Coronary artery (tissue), 2 donors: ENCODE measurements at regions not wholly inside any gene's neighbourhood (a gene's known extent, or its start where the extent isn't known, plus 50 kb on each side); places are given as distances from the start of the nearest gene placed in this dataset.
"Not testable (repeated sequence)": the region's sequence is repeated elsewhere in the genome, so short reads cannot be mapped to it uniquely, and the experiment has no call there.

ENCODE experiments used
- DNase-seq: peaks from one replicate; pipeline ENCODE4 v3.0.0-alpha.2; 2017; ENCODE audit warnings: low spot score
- H3K27ac ChIP-seq, 2 donors: fragments of 200-600 bp; sonication (generic); one replicate each; pipeline ENCODE4 v1.5.1; 2016 to 2019
- H3K4me3 ChIP-seq: fragments of 200-600 bp; sonication (generic); 2 replicates; pipeline ENCODE4 v1.5.1; 2016; ENCODE audit warnings: mild to moderate bottlenecking, moderate library complexity
- TF ChIP-seq, protein P1 (sequence below): fragments of 200-600 bp; sonication (generic); IDR thresholded peaks from one replicate; pipeline ENCODE4 v1.5.1; 2019; ENCODE audit warnings: antibody characterized with exemption

DNA sequence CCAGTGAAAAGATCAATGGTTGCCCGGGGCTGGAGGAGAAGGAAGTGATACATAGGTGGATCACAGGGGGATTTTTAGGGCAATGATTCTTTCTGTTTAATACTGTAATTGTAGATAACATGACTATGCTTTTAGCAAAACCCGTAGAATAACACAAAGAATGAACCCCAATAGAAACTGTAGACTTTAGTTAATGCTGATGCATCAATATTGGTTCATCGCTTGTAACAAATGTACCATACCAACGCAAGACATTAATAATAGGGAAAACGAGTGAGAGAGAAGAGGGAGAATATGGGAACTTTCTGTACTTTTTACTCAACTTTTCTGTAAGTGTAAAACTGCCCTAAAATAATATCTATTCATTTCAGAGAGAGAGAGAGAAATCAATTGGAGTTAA is 383.3 kb upstream of the ATP11B start:
- Histone ChIP-seq H3K4me3 (no peak overlapping the region), H3K27ac (no peak overlapping the region)
- no peak for DNase-seq
- TF ChIP-seq, protein P1, sequence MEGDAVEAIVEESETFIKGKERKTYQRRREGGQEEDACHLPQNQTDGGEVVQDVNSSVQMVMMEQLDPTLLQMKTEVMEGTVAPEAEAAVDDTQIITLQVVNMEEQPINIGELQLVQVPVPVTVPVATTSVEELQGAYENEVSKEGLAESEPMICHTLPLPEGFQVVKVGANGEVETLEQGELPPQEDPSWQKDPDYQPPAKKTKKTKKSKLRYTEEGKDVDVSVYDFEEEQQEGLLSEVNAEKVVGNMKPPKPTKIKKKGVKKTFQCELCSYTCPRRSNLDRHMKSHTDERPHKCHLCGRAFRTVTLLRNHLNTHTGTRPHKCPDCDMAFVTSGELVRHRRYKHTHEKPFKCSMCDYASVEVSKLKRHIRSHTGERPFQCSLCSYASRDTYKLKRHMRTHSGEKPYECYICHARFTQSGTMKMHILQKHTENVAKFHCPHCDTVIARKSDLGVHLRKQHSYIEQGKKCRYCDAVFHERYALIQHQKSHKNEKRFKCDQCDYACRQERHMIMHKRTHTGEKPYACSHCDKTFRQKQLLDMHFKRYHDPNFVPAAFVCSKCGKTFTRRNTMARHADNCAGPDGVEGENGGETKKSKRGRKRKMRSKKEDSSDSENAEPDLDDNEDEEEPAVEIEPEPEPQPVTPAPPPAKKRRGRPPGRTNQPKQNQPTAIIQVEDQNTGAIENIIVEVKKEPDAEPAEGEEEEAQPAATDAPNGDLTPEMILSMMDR = no peak

DNA sequence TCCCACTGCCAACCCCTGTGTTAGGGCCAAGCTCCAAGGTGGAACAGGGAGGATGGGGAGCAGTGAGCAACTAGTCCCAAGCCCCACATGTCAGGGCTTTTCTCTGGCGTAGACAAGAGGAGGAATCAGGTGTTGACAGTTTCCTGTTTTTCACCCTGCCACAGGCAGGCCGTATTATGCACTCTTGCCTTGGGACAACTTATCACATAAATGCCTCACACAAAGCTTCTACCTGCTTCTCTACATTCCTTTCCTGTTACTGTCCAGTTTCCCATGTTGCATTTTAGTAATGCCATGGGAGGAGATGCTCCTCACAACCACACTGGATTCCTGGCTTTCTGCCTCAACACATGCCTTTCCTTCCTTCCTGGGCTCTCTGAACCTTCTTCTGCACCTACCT is 381.2 kb upstream of the ATP11B start:
- H3K4me3 ChIP-seq = no peak overlapping the region
- DNase-seq = no peak
- TF ChIP-seq, protein P1 = no peak
- no peak overlapping the region for H3K27ac ChIP-seq

DNA sequence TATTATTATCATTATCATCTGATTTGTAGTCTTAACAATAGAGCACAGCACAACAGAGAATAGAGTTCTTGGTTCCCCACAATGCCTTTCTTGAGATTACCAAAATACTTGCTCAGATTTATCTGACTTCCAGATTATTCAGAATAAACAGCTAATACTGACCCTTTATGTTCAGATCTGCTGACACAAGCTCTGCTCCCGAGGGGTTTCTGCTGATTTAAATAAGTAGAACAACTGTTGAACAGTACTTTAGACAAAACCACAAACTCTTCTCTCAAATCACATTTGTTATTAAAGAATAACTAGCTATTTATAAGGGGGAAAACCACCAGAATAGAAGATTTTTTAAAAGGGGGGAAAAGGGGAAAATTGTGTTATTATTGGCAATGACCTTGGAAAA is 380.2 kb upstream of the ATP11B start:
- no peak overlapping the region for H3K27ac ChIP-seq
- no peak overlapping the region for H3K4me3 ChIP-seq
- TF ChIP-seq, protein P1 = no peak
- DNase-seq = no peak

DNA sequence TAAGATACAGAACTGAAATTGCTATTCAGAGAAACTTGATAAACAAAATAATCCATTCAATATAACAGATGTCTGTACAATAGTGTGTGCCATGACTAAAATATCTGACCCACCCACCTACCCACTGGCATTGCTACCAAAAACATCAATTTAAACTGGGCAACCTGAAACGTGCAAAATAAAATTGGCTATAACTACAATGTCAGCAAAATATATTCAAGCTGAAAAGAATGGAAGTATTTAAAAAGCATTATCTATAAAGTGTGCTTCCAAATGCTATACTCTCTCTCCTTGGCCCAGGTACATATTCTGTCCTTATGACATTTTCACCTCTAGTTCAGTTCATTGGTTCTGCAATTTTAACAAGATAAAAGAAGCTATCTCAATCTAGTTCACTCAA is 379.6 kb upstream of the ATP11B start:
- Histone ChIP-seq H3K27ac (no peak overlapping the region), H3K4me3 (no peak overlapping the region)
- no peak for DNase-seq
- TF ChIP-seq, protein P1 = no peak

GRCh38 chr3:182414586-182414985 is 378.7 kb upstream of the ATP11B start:
- Histone ChIP-seq H3K27ac (no peak overlapping the region), H3K4me3 (no peak overlapping the region)
- TF ChIP-seq, protein P1 = no peak
- no peak for DNase-seq

DNA sequence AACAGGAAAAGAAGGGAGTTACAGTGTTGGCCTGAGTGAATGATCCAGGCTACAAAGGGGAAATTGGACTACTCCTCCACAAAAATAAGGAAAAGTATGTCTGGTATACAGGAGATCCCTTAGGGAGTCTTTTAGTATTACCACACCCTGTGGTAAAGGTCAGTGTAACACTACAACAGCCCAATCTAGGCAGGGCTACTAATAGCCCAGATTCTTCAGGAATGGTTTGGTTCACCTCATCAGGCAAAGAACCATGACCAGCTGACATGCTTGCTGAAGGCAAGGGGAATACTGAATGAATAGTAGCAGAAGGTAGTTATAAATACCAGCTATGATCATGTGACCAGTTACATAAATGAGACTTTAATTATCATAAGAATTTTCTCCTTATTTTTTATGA is 372.6 kb upstream of the ATP11B start:
- no peak overlapping the region for H3K4me3 ChIP-seq
- TF ChIP-seq, protein P1 = no peak
- DNase-seq = no peak
- H3K27ac ChIP-seq = no peak overlapping the region

DNA sequence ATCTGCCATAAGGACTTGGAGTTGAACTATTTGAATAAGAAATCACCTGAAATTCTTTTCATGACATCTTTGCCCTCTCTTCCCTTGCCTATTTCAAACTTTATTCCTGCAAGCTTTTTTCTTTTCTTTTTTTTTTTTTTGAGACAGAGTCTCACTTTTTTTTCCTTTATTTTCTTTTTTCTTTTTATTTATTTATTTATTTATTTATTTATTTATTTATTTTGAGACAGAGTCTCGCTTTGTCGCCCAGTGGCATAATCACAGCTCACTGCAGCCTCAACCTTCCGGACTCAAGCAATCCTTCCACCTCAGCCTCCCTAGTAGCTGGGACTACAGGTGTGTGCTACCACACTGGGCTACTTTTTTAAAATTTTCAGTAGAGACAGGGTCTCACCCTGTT is 369.3 kb upstream of the ATP11B start:
- H3K27ac ChIP-seq = no peak overlapping the region
- no peak overlapping the region for H3K4me3 ChIP-seq
- TF ChIP-seq, protein P1 = no peak
- DNase-seq = no peak

DNA sequence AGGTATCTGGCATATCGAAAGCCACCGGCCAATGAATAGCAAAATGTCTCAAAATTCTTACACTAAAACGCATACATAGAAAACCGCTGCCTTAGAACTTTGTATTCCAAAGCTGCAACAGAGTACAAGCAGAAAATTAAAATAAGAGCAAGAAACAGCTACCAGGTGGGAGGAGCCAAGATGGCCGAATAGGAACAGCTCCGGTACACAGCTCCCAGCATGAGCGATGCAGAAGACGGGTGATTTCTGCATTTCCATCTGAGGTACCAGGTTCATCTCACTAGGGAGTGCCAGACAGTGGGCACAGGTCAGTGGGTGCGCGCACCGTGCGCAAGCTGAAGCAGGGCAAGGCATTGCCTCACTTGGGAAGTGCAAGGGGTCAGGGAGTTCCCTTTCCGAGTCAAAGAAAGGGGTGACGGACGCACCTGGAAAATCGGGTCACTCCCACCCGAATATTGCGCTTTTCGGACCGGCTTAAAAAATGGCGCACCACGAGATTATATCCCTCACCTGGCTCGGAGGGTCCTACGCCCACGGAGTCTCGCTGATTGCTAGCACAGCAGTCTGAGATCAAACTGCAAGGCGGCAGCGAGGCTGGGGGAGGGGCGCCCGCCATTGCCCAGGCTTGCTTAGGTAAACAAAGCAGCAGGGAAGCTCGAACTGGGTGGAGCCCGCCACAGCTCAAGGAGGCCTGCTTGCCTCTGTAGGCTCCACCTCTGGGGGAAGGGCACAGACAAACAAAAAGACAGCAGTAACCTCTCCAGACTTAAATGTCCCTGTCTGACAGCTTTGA is 367.2 kb upstream of the ATP11B start:
- not testable (repeated sequence) for H3K4me3 ChIP-seq, DNase-seq, H3K27ac ChIP-seq

DNA sequence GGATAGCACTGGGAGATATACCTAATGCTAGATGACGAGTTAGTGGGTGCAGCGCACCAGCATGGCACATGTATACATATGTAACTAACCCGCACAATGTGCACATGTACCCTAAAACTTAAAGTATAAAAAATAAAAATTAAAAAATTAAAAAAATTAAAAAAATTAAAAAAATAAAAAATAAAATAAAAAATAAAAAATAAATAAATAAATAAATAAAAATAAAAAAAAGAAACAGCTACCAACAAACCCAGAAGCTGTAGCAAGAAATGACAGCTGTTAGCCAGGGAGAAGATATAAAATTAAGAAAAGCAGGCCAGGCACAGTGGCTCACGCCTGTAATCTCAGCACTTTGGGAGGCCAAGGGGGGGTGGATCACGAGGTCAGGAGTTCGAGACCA is 361.3 kb upstream of the ATP11B start:
- not testable (repeated sequence) for DNase-seq, H3K27ac ChIP-seq, H3K4me3 ChIP-seq
